ENCODE measurements at regions not wholly inside any gene's neighbourhood (a gene's known extent, or its start where the extent isn't known, plus 50 kb on each side); places are given as distances from the start of the nearest gene placed in this dataset.
"Not testable (repeated sequence)": the region's sequence is repeated elsewhere in the genome, so short reads cannot be mapped to it uniquely, and the experiment has no call there.

DNA sequence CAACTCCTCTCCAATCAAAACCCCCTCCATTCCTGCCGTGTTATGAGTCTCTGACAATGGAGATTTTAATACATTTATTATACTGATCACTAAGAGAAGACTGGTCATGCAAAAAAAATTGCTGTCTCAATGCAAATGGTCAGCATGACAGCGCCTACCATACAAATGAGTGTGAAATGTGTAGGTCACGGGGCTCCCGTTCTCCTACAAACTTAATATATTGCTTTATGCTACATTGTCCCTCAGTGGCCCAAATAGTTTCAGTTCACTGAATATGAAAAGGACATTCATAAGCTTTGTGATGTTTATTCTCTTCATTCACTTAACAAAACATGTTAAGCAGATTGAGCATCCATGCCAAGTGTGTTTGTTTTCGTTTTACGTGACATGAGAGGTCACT, 116.1 kb downstream of the SPANXN3 start:
- Mint-ChIP-seq H3K36me3 (ENCODE audit: low read depth) (no peaks in the 10 kb centered on the region), H3K27me3 (ENCODE audit: insufficient read depth) (no peaks in the 10 kb centered on the region), H3K4me1 (ENCODE audit: low read depth) (no peaks in the 10 kb centered on the region), H3K4me3 (no peak overlapping the region), H3K27ac (no peak overlapping the region), H3K9me3 (0 out of 2 replicates have a peak, but pooled peaks cover 3% of the 10 kb centered on the region)
- TF ChIP-seq, protein P1, sequence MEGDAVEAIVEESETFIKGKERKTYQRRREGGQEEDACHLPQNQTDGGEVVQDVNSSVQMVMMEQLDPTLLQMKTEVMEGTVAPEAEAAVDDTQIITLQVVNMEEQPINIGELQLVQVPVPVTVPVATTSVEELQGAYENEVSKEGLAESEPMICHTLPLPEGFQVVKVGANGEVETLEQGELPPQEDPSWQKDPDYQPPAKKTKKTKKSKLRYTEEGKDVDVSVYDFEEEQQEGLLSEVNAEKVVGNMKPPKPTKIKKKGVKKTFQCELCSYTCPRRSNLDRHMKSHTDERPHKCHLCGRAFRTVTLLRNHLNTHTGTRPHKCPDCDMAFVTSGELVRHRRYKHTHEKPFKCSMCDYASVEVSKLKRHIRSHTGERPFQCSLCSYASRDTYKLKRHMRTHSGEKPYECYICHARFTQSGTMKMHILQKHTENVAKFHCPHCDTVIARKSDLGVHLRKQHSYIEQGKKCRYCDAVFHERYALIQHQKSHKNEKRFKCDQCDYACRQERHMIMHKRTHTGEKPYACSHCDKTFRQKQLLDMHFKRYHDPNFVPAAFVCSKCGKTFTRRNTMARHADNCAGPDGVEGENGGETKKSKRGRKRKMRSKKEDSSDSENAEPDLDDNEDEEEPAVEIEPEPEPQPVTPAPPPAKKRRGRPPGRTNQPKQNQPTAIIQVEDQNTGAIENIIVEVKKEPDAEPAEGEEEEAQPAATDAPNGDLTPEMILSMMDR (IDR thresholded peaks at IDR 0.05): no peak
- no peak for DNase-seq

DNA sequence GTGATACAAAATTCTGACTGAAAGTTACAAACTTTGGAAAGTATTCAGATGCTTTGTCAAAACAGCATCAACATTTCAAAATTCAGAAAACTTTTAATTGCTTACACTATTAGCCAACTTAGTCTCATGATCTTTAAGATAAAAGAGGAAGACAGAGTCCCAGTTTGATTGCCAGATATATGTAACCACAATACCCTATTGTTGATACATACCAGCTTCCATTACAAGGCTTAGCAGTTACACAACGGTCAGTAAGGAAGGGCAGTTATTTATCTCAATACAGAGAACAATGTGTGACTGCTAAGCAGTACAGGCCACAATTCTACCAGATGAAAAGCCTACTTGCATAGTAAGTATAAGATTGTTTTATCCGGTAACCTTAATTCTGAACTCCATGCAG, 138.4 kb downstream of the SPANXN3 start:
- no peaks in the 10 kb centered on the region for H3K36me3 Mint-ChIP-seq (ENCODE audit: low read depth)
- TF ChIP-seq, protein P1 (IDR thresholded peaks at IDR 0.05): no peak
- H3K4me1 Mint-ChIP-seq (ENCODE audit: low read depth): no peaks in the 10 kb centered on the region
- DNase-seq: no peak
- no peak overlapping the region for H3K27ac Mint-ChIP-seq
- no peak overlapping the region for H3K4me3 Mint-ChIP-seq
- no peaks in the 10 kb centered on the region for H3K27me3 Mint-ChIP-seq (ENCODE audit: insufficient read depth)
- peaks cover 28% of the 10 kb centered on the region for H3K9me3 Mint-ChIP-seq

DNA sequence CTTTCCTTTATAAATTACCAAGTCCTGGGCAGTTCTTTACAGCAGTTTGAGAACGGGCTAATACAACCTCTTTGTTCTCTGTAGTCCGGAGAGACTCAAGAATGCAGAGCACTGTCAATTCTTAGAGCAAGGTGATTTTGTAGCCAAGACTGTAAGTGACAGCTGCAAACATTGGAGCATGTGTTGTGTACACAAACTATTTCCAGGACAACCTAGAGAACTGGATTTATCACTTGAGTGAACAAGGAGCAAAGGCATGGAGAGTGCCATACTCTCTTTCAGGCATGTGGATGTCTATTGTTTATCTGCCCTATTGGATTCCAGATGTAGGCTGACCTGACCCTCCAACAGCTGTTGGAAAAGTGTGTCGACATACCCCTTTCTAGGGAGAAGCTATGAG, 153.9 kb downstream of the SPANXN3 start:
- peaks cover 7% of the 10 kb centered on the region for H3K9me3 Mint-ChIP-seq
- H3K27ac Mint-ChIP-seq: no peak overlapping the region
- no peaks in the 10 kb centered on the region for H3K36me3 Mint-ChIP-seq (ENCODE audit: low read depth)
- H3K4me1 Mint-ChIP-seq (ENCODE audit: low read depth): no peaks in the 10 kb centered on the region
- TF ChIP-seq, protein P1 (IDR thresholded peaks at IDR 0.05): no peak
- no peak for DNase-seq
- no peak overlapping the region for H3K4me3 Mint-ChIP-seq
- H3K27me3 Mint-ChIP-seq (ENCODE audit: insufficient read depth): no peaks in the 10 kb centered on the region

DNA sequence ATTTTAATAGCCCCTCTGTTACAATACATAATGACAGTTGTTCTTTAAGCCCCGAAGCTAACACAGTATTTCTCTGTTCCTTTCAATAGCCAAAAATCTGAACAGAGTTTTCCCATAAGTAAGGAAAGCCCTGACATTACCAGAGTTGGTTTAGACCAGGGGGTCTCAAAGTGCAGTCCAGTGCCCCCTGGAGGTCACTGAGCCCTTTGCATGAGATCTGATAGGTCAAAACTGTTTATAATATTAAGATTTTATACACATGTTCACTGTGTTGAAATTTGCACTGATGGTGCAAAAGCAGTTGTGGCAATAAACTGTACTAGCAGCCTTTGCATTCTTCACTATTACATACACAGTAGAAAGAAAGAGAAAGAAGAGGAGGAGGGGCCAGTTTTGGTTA, 177.1 kb downstream of the SPANXN3 start:
- Mint-ChIP-seq H3K27ac (no peak overlapping the region), H3K27me3 (ENCODE audit: insufficient read depth) (no peaks in the 10 kb centered on the region), H3K36me3 (ENCODE audit: low read depth) (no peaks in the 10 kb centered on the region), H3K4me1 (ENCODE audit: low read depth) (no peaks in the 10 kb centered on the region), H3K4me3 (no peak overlapping the region), H3K9me3 (peaks cover 14% of the 10 kb centered on the region)
- no peak for DNase-seq
- TF ChIP-seq, protein P1 (IDR thresholded peaks at IDR 0.05): no peak

DNA sequence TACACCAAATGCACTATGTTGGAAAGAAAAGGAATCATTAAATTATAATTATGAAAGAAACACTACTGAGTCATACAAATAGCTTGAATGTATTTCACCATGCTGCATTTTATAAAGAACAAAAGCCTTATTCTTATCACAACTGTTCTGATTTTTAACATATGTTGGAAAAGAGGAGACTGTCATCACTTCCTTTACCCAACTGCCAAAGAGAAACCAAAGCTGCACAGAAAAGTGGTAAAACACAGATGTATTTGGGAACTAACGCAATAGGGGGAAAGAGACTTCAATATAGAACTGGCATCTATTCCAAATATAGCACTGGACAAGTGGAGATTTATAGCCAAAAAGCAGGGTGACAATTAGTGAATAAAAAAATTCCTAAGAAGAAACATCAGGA, 181.0 kb downstream of the SPANXN3 start:
- no peak for DNase-seq
- Mint-ChIP-seq H3K36me3 (ENCODE audit: low read depth) (no peaks in the 10 kb centered on the region), H3K9me3 (peaks cover 14% of the 10 kb centered on the region), H3K27ac (no peak overlapping the region), H3K4me1 (ENCODE audit: low read depth) (no peaks in the 10 kb centered on the region), H3K4me3 (no peak overlapping the region), H3K27me3 (ENCODE audit: insufficient read depth) (no peaks in the 10 kb centered on the region)
- TF ChIP-seq, protein P1 (IDR thresholded peaks at IDR 0.05): no peak

DNA sequence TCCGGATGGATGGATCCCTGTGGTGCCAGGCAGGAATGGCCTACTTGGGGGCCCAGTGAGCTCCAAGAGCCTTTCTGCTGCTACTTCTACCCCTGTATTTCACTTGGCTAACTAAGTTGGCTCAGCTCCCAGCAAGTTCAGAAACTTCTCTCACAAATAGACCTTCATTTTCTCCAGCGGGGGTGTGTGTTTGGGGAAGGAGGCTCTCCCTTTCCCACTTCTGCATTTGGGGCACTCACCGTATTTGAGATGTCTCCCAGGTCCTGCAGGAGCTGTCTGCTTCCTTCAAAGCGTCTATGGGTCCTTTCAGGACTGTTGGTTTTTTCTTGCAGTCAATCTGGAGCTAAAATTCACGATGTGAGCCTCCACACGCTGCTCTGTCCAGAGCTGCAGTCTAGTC, 197.7 kb downstream of the SPANXN3 start:
- no peak for DNase-seq
- Mint-ChIP-seq H3K36me3 (ENCODE audit: low read depth) (no peaks in the 10 kb centered on the region), H3K9me3 (peaks cover 19% of the 10 kb centered on the region), H3K4me1 (ENCODE audit: low read depth) (no peaks in the 10 kb centered on the region), H3K27ac (no peak overlapping the region), H3K4me3 (no peak overlapping the region), H3K27me3 (ENCODE audit: insufficient read depth) (0 out of 2 replicates have a peak, but pooled peaks cover 2% of the 10 kb centered on the region)
- TF ChIP-seq, protein P1 (IDR thresholded peaks at IDR 0.05): no peak

DNA sequence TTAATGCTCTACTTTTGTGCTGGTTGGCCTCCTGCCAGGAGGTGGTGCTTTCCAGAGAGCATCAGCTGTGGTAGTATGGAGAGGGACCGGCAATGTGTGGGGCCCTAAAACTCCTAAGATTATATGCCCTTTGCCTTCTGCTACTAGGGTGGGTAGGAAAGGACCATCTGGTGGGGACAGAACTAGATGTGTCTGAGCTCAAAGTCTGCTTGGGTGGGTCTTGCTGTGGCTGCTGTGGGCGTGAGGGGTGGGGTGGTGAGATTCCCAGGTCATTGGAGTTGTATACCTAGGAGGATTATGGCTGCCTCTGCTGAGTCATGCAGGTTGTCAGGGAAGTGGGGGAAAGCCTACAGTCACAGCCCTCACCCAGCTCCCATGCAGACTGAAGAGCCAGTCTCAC, 198.4 kb downstream of the SPANXN3 start:
- H3K27ac Mint-ChIP-seq; H3K27me3 Mint-ChIP-seq (ENCODE audit: insufficient read depth); DNase-seq; H3K4me1 Mint-ChIP-seq (ENCODE audit: low read depth); H3K4me3 Mint-ChIP-seq; H3K36me3 Mint-ChIP-seq (ENCODE audit: low read depth): not testable (repeated sequence)
- peaks cover 19% of the 10 kb centered on the region for H3K9me3 Mint-ChIP-seq
